ENCODE measurements at regions not wholly inside any gene's neighbourhood (a gene's known extent, or its start where the extent isn't known, plus 50 kb on each side); places are given as distances from the start of the nearest gene placed in this dataset.

DNA sequence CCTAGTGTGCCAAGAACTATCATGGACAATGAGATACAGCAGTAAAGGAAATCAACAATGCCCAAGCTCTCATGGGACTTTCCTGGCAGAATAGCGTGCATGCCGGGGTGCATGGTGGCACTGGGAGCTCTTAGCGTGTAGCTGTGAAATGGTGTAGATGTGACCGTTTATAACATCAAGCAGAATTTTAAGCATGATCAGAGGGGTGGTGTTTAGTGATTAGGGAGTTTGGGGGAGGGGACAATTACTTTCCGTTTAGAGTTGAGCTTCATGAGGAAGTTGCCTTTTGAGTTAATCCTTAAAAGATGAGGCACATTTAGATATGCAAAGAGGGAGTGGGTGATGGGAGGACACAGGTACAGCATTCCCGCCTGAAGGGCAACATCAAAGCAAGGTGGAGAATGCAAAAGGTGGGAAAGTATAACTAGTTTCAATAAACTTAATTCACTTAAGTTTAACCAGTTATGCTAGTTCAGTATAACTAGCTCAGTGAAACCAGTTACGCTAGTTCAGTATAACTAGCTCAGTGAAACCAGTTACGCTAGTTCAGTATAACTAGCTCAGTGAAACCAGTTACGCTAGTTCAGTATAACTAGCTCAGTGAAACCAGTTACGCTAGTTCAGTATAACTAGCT lies 661.6 kb downstream of the QKI start:
- ChIA-PET CTCF (interaction anchor here (1.4 kb wide), 1 partner anchor 10 kb away, joined by 4 read pairs; no protein-coding TSS in a partner anchor), POLR2A (no interaction called here)
- TF ChIP-seq, protein P1, sequence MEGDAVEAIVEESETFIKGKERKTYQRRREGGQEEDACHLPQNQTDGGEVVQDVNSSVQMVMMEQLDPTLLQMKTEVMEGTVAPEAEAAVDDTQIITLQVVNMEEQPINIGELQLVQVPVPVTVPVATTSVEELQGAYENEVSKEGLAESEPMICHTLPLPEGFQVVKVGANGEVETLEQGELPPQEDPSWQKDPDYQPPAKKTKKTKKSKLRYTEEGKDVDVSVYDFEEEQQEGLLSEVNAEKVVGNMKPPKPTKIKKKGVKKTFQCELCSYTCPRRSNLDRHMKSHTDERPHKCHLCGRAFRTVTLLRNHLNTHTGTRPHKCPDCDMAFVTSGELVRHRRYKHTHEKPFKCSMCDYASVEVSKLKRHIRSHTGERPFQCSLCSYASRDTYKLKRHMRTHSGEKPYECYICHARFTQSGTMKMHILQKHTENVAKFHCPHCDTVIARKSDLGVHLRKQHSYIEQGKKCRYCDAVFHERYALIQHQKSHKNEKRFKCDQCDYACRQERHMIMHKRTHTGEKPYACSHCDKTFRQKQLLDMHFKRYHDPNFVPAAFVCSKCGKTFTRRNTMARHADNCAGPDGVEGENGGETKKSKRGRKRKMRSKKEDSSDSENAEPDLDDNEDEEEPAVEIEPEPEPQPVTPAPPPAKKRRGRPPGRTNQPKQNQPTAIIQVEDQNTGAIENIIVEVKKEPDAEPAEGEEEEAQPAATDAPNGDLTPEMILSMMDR (IDR thresholded peaks at IDR 0.05; ENCODE audit: control extremely low read depth, extremely low read depth, low read depth, missing control alignments): no peak
- DNase-seq (ENCODE audit: extremely low spot score): no peak

DNA sequence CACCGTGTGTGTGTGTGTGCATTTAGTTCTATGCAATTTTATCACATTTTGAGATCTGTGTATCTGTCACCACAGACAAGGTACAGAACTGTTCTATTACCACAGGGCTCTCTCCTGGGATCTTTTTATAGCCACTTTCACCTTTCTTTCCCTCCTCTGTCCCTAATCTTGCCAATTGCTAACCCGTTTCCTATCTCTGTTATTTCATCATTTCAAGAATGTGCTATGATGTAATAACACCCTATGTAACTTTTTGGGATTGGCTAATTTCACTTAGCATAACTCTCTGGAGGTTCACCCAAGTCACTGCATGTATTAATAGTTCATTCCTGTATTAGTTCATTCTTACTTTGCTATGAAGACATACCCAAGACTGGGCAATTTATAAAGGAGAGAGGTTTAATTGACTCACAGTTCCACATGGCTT lies 657.7 kb downstream of the QKI start:
- ChIA-PET POLR2A (no interaction called here), CTCF (no interaction called here)
- no peak for DNase-seq (ENCODE audit: extremely low spot score)
- TF ChIP-seq, protein P1 (IDR thresholded peaks at IDR 0.05; ENCODE audit: control extremely low read depth, extremely low read depth, low read depth, missing control alignments): no peak

DNA sequence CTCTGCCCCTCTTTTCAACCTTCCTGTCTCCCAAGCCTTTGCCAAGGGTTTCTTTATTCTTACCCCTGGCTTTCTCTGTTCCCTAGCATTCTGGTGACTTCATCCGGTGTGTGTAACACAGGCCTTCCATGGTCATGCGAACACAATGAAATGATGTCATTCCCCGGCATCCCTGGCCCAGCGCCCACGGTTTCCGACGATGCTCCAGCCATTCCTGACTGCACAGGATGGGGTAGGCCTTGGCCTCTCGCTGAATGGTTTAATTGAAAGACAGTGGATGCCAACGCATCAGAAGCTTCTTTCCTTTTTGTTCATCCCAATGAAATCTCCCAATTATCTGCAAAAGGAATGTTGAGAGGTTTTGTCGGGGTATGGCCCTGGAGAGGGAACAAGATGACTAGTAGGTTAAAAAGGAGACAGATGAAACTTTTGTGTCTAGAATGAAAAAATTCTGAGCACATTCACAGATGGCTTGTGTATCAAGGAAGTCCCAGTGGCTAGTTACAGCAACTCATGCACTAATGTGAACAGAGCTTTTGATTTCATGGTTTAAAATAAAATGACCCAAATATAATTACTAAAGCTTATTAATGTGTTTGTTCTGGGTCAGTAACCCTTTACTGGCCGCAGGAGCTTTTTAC lies 655.0 kb downstream of the QKI start:
- TF ChIP-seq, protein P1 (IDR thresholded peaks at IDR 0.05; ENCODE audit: control extremely low read depth, extremely low read depth, low read depth, missing control alignments): no peak
- ChIA-PET POLR2A (no interaction called here), CTCF (no interaction called here)
- DNase-seq (ENCODE audit: extremely low spot score): no peak

DNA sequence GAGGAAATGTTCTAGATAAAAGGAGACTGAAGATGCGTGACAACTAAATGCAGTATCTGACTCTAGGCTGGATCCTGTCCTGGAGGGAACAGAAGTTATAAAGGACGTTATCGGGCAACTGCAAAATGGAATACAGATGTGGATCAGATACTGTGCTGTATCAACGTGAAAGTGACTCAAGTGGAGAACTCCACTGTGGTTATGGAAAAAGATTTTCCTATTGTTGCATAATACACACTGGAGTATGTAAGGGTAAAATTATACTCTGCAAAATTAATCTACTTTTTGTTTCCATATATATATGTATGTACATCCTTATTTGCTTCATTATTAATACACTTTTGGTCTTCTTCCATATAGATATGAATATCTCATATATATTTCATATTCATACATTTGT lies 654.0 kb downstream of the QKI start:
- CTCF ChIA-PET: interaction anchor here (0.9 to 1.2 kb wide), 2 partner anchors 10 to 12 kb away, joined by 3 read pairs; no protein-coding TSS in a partner anchor
- TF ChIP-seq, protein P1 (IDR thresholded peaks at IDR 0.05; ENCODE audit: control extremely low read depth, extremely low read depth, low read depth, missing control alignments): no peak
- no peak for DNase-seq (ENCODE audit: extremely low spot score)
- POLR2A ChIA-PET: no interaction called here

DNA sequence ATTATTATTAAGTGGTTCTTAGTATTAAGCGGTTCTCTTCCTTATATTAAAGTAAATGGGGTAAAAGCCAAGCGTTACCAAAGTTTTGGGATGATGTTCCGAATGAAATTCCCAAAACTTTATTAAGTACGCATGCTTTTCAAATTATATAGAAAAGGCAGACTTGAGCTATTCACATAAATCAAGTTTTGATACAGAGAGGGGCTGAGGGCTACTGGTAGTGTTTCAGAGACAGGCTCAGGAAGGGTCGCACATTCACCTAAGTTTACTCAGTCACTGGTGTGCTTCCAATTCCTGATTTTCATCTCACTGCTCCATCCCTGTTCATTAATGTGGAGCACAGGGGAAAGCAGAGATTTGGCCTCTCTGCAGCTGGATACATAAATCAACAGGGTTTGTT lies 652.2 kb downstream of the QKI start:
- ChIA-PET CTCF (interaction anchor here (1.1 kb wide), 1 partner anchor 10 kb away, joined by 4 read pairs; no protein-coding TSS in a partner anchor), POLR2A (no interaction called here)
- no peak for DNase-seq (ENCODE audit: extremely low spot score)
- TF ChIP-seq, protein P1 (IDR thresholded peaks at IDR 0.05; ENCODE audit: control extremely low read depth, extremely low read depth, low read depth, missing control alignments): no peak

DNA sequence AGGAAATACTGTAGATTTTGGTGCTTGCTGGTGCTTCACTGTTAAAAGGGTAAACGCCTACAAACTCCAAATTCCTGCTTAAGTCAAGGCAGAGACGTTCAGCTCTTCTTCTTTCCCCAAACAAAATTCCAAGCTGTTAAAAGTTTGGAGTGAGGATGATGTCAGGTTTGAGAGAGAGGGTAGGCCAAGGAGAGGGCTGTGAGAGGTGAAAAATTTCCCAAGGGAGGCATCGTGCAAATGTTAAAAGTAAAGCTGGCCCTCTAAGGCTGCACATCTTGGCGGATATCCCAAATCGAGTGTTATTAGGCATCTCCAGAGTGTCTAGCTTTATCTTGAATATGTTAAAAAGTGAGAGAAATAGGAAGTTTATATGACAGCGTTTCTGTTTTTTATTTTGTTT lies 651.8 kb downstream of the QKI start:
- no peak for DNase-seq (ENCODE audit: extremely low spot score)
- POLR2A ChIA-PET: no interaction called here
- CTCF ChIA-PET: interaction anchor here (1.1 kb wide), 1 partner anchor 10 kb away, joined by 4 read pairs; no protein-coding TSS in a partner anchor
- TF ChIP-seq, protein P1 (IDR thresholded peaks at IDR 0.05; ENCODE audit: control extremely low read depth, extremely low read depth, low read depth, missing control alignments): no peak

Measured in GM10248 (cell line).